H54 (cell line): ENCODE measurements at regions not wholly inside any gene's neighbourhood (a gene's known extent, or its start where the extent isn't known, plus 50 kb on each side); places are given as distances from the start of the nearest gene placed in this dataset.

ENCODE experiments used
- DNase-seq: peaks from one replicate; pipeline ENCODE4 v3.0.0; 2011; ENCODE audit warnings: low spot score, mixed read lengths; ENCODE audit not compliant: insufficient read length
- FAIRE-seq: peaks from 3 replicates; lab custom pipeline; 2011; peaks lifted over from hg19 to GRCh38; lab: Jason Lieb, UNC
- POLR2A ChIP-seq: IDR thresholded peaks from 2 replicates; pipeline ENCODE4 v1.6.1; 2011; ENCODE audit warnings: low read depth, mild to moderate bottlenecking, low read length

GRCh38 chr5:135234666-135235401, 164.2 kb downstream of the MACROH2A1 start:
- no peak for DNase-seq
- no peak for FAIRE-seq
- TF ChIP-seq POLR2A: no peak

- no peak for DNase-seq
- FAIRE-seq: no peak
- no peak for TF ChIP-seq POLR2A
These were observed 164.8 kb downstream of the MACROH2A1 start for GRCh38 chr5:135234242-135234641.

- no peak for TF ChIP-seq POLR2A
- FAIRE-seq: no peak
These were observed 165.6 kb downstream of the MACROH2A1 start for GRCh38 chr5:135233477-135233876.

GRCh38 chr5:135232958-135233357, 166.1 kb downstream of the MACROH2A1 start:
- no peak for DNase-seq
- FAIRE-seq: no peak
- TF ChIP-seq POLR2A: no peak

More at GRCh38 chr5:135233477-135233876, 165.6 kb downstream of the MACROH2A1 start:
- DNase-seq: no peak

DNA sequence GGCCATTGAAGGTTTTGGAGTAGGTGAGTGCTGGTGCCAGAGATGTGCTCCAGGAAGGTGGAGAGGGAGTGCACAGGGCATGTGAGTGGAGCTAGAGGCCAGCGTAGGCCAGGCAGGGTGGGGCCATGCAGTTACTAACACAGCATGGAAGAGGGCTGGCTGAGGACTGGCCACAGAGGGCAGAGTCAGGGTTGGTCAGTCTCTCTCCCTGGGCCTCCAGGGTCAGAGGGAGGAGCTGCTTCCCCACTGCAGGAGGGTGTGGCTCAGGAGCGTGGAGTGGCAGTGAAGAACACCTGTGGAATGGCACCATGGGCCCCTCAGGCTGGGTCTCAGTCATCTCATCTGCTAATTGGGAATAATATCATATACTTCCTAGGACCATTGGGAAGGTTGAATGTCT, 167.7 kb downstream of the MACROH2A1 start:
- DNase-seq (no peak), FAIRE-seq (no peak)
- TF ChIP-seq POLR2A: no peak

DNA sequence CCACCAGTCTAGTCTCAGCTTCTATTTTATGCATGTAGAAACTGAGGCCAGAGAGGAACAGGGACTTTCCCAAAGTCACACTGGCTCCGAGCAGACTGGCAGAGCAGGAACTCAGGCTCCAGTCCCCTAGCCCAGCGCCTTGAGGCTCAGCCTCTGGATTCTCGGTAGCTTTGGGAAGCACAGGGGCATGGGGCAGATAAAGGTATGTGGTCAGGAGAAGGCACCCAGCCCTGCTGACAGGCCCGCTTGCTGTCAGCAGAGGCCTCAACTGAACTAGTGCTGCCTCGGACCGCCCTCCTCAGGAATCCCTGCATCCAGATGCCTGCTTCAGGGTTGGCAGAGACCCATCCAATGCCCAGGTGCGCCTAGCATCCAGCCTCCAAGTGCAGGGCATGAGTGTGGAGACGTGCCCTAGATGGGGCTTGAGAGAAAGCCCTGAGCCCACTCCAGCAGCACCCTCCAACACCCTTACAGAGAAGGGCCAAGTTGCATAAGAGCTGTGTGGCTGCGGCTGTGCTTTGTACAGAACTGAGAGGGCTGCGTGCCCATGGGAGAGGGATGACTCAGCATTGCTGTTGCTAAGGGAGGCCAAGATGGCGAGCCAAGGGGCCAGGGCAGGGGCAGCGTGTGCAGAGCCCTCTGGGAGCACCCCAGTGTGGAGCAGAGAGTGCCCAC, 168.6 kb downstream of the MACROH2A1 start:
- DNase-seq: no peak
- no peak for TF ChIP-seq POLR2A
- no peak for FAIRE-seq

GRCh38 chr5:135229679-135230132, 169.3 kb downstream of the MACROH2A1 start:
- FAIRE-seq (no peak), DNase-seq (no peak)
- no peak for TF ChIP-seq POLR2A

DNA sequence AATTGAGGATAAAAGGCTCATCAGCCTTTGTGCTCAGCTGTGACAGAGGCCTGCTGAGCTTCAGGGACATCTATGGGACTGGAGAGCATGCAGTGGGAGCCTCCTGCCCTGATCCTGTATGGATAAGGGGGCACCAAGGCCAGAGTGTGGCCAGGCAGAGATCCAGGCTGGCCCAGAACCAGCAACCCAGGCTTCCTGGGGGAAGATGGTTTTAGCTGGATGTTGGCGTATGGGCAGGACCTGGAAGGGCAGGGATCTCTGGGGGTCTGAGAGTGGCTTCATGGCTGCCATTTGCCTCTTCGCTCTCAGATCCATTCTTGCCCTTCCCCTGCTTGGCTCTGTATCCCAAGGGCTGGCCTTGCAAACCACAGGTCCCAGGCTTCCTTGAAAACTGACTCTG, 169.9 kb downstream of the MACROH2A1 start:
- TF ChIP-seq POLR2A: no peak
- FAIRE-seq (no peak), DNase-seq (no peak)

DNA sequence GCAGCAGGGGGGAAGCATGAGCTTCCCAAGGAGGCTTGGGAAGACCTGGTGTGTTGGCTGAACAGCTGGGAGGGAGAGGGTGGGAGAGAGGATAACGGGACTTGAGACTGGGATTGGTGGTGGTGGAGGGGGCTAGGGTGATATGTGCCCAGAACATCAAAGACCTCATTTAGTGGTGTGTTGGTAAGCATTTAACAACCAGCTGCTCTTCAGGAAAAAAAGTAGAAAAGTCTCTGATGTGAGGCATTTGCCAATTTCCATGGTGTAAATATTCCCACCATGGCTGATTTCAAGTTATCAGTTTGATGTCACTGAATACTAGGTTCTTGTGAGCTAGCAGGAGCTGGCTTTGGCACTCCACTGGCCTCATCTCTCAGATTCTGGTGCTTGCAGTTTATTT, 170.8 kb downstream of the MACROH2A1 start:
- FAIRE-seq: no peak
- DNase-seq: no peak
- TF ChIP-seq POLR2A: no peak

GRCh38 chr5:135227064-135228022, 171.7 kb downstream of the MACROH2A1 start:
- DNase-seq (no peak), FAIRE-seq (no peak)
- TF ChIP-seq POLR2A: no peak

- TF ChIP-seq POLR2A: no peak
- FAIRE-seq (no peak), DNase-seq (no peak)
These were observed 173.0 kb downstream of the MACROH2A1 start for GRCh38 chr5:135225856-135226560.

DNA sequence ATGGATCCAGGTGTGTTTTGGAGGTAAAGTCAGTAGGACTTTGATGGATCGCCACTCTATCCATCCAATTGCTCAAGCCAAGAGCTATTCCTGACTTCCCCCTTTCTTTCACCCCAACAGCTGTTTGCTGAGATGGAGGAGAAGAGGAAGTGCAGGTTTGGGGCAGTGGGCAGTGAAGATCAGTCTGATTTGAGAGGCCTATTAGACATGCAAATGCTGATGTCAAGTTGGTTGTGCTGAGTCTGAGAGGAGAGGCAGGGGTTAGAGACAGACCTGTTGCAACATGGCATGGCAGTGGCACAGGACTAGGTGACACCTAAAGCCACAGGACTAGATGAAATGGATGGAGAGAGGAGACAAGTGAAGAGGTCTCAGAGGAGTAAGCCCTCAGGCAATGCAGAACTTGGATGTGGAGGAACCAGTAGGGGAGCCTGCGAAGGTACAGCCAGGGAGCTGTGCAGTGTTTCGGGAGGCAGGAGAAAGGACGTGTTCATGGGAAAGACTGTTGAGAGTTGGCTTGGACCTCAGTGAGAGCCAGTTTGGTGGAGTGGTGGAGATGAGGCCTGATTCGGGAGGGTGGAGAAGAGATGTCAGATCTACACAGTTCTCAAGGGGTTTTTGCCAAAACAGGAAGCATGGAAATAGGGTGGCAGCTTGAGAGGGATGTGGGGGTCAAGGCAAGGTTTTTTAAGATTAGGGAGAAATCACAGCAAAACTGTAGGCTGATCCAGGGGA, 175.0 kb downstream of the MACROH2A1 start:
- no peak for DNase-seq
- TF ChIP-seq POLR2A: no peak
- no peak for FAIRE-seq
